ENCODE measurements at regions not wholly inside any gene's neighbourhood (a gene's known extent, or its start where the extent isn't known, plus 50 kb on each side); places are given as distances from the start of the nearest gene placed in this dataset.
A peak's percentile ranks its signal among the peaks of the same experiment; 100 is the strongest.
"Not testable (repeated sequence)": the region's sequence is repeated elsewhere in the genome, so short reads cannot be mapped to it uniquely, and the experiment has no call there.

DNA sequence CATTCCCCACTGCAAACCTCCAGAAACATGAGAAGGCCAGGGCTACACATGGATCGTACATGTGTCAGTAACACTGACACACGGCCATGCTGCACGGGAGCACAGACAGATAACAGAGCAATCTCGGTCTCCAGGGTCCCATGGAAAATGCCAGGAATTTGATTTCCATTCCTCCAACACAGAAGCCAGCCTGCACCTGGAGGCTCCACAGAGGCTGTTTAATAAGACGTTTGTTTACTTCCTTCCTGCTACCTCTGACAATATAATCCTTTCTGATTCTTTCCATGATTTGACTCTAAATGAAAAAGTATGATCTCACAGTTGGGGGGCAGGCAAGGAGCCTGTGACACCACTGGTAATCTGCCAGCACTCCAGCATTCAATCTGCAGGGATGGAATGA lies 210.9 kb upstream of the DDX18 start:
- Histone ChIP-seq H3K4me1 (ENCODE audit: control insufficient read depth, insufficient read depth, low read length) (no peaks in the 10 kb centered on the region), H3K27me3 (ENCODE audit: control insufficient read depth, insufficient read depth, low read length) (no peaks in the 10 kb centered on the region), H3K36me3 (ENCODE audit: control insufficient read depth, insufficient read depth, low read length) (no peaks in the 10 kb centered on the region), H3K4me3 (ENCODE audit: low read length) (no peak overlapping the region), H3K9me3 (ENCODE audit: control insufficient read depth, low read depth, low read length) (no peaks in the 10 kb centered on the region), H3K27ac (ENCODE audit: low read length) (no peak overlapping the region)
- WGBS (ENCODE audit: insufficient coverage, low lambda C conversion rate): no CpG with 5 or more reads among the region's 5 CpGs
- peak in 1 of 2 donors; percentile 8 for DNase-seq

- DNase-seq: no peak
- H3K9me3 ChIP-seq (ENCODE audit: control insufficient read depth, low read depth, low read length): no peaks in the 10 kb centered on the region
- H3K27me3 ChIP-seq (ENCODE audit: control insufficient read depth, insufficient read depth, low read length): no peaks in the 10 kb centered on the region
- no peak overlapping the region for H3K27ac ChIP-seq (ENCODE audit: low read length)
- no peaks in the 10 kb centered on the region for H3K4me1 ChIP-seq (ENCODE audit: control insufficient read depth, insufficient read depth, low read length)
- H3K36me3 ChIP-seq (ENCODE audit: control insufficient read depth, insufficient read depth, low read length): no peaks in the 10 kb centered on the region
- no peak overlapping the region for H3K4me3 ChIP-seq (ENCODE audit: low read length)
- WGBS (ENCODE audit: insufficient coverage, low lambda C conversion rate): no CpG with 5 or more reads among the region's 2 CpGs
Measured at GRCh38 chr2:117607202-117607601, 207.3 kb upstream of the DDX18 start.

GRCh38 chr2:117613101-117613500 lies 201.4 kb upstream of the DDX18 start:
- Histone ChIP-seq H3K9me3 (ENCODE audit: control insufficient read depth, low read depth, low read length) (no peaks in the 10 kb centered on the region), H3K4me1 (ENCODE audit: control insufficient read depth, insufficient read depth, low read length) (no peaks in the 10 kb centered on the region), H3K36me3 (ENCODE audit: control insufficient read depth, insufficient read depth, low read length) (no peaks in the 10 kb centered on the region), H3K27me3 (ENCODE audit: control insufficient read depth, insufficient read depth, low read length) (no peaks in the 10 kb centered on the region), H3K4me3 (ENCODE audit: low read length) (no peak overlapping the region), H3K27ac (ENCODE audit: low read length) (no peak overlapping the region)
- WGBS (ENCODE audit: insufficient coverage, low lambda C conversion rate): no CpG with 5 or more reads among the region's 5 CpGs
- DNase-seq: no peak

DNA sequence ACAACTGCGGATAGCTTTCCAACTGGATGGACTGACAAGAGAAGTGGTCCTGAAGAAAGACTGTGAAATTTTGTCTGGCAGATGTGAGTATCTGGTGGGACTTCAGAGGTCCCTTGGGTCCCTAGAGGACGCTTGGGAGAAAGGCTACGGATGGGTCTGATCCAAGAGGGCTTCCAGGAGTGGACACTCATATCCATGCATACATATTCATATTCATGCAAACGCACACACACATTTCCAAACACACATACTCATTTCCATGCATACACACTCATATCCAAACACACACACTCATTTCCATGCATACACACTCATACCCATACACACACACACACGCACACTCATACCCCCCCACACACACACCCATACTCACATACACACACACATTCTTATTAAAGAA lies 200.2 kb upstream of the DDX18 start:
- no CpG with 5 or more reads among the region's 5 CpGs for WGBS (ENCODE audit: insufficient coverage, low lambda C conversion rate)
- Histone ChIP-seq H3K4me3 (ENCODE audit: low read length) (no peak overlapping the region), H3K27ac (ENCODE audit: low read length) (no peak overlapping the region), H3K36me3 (ENCODE audit: control insufficient read depth, insufficient read depth, low read length) (no peaks in the 10 kb centered on the region), H3K4me1 (ENCODE audit: control insufficient read depth, insufficient read depth, low read length) (no peaks in the 10 kb centered on the region), H3K27me3 (ENCODE audit: control insufficient read depth, insufficient read depth, low read length) (no peaks in the 10 kb centered on the region), H3K9me3 (ENCODE audit: control insufficient read depth, low read depth, low read length) (no peaks in the 10 kb centered on the region)
- no peak for DNase-seq

GRCh38 chr2:117614823-117615534 lies 199.5 kb upstream of the DDX18 start:
- H3K27ac ChIP-seq (ENCODE audit: low read length): no peak overlapping the region
- DNase-seq: no peak
- H3K4me1 ChIP-seq (ENCODE audit: control insufficient read depth, insufficient read depth, low read length): no peaks in the 10 kb centered on the region
- no peak overlapping the region for H3K4me3 ChIP-seq (ENCODE audit: low read length)
- H3K36me3 ChIP-seq (ENCODE audit: control insufficient read depth, insufficient read depth, low read length): no peaks in the 10 kb centered on the region
- no CpG with 5 or more reads among the region's 1 CpG for WGBS (ENCODE audit: insufficient coverage, low lambda C conversion rate)
- no peaks in the 10 kb centered on the region for H3K27me3 ChIP-seq (ENCODE audit: control insufficient read depth, insufficient read depth, low read length)
- no peaks in the 10 kb centered on the region for H3K9me3 ChIP-seq (ENCODE audit: control insufficient read depth, low read depth, low read length)

DNA sequence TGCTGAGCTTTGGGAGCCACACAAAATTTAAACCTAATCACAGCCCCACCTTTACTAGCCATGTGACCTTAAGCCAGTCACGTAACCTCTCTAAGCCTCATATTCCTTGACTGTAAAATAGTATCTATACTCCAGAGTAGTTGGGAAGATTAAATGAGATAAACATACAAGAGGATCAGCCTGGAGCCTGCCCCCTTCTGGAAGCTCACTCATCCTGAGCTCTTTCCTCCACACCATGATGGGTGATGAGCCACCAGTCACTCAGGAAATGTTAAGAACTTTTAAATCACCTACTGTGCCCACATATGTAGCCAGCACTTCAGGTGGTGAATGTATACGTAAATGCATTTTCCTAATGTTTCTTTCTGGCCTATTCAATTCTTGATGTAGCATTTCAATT lies 195.9 kb upstream of the DDX18 start:
- H3K4me1 ChIP-seq (ENCODE audit: control insufficient read depth, insufficient read depth, low read length): no peaks in the 10 kb centered on the region
- WGBS (ENCODE audit: insufficient coverage, low lambda C conversion rate): 100% methylated on average over 1 of the region's 2 CpGs
- H3K27me3 ChIP-seq (ENCODE audit: control insufficient read depth, insufficient read depth, low read length): no peaks in the 10 kb centered on the region
- no peak for DNase-seq
- H3K4me3 ChIP-seq (ENCODE audit: low read length): no peak overlapping the region
- no peaks in the 10 kb centered on the region for H3K36me3 ChIP-seq (ENCODE audit: control insufficient read depth, insufficient read depth, low read length)
- no peaks in the 10 kb centered on the region for H3K9me3 ChIP-seq (ENCODE audit: control insufficient read depth, low read depth, low read length)
- no peak overlapping the region for H3K27ac ChIP-seq (ENCODE audit: low read length)

DNA sequence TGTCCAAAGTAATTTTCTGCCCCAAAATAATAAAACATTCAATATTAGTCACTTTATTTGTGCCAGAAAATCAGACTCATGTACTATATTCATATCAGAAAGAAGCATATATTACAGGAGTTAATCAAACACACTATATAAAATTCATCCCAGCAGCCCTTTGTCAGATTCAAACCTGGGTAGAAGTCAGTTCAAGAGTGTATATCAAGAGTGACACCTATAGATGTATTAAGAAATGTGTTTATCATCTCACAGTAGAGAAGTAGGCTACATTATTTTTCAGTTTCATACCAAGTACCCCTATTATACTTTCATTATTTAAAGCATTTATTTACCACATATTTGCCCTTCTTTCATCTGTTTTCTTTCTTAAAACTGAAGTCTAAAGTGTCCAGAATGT lies 193.2 kb upstream of the DDX18 start:
- Histone ChIP-seq H3K27ac (ENCODE audit: low read length) (no peak overlapping the region), H3K36me3 (ENCODE audit: control insufficient read depth, insufficient read depth, low read length) (no peaks in the 10 kb centered on the region), H3K4me1 (ENCODE audit: control insufficient read depth, insufficient read depth, low read length) (no peaks in the 10 kb centered on the region), H3K4me3 (ENCODE audit: low read length) (no peak overlapping the region), H3K27me3 (ENCODE audit: control insufficient read depth, insufficient read depth, low read length) (no peaks in the 10 kb centered on the region), H3K9me3 (ENCODE audit: control insufficient read depth, low read depth, low read length) (no peaks in the 10 kb centered on the region)
- no peak for DNase-seq

DNA sequence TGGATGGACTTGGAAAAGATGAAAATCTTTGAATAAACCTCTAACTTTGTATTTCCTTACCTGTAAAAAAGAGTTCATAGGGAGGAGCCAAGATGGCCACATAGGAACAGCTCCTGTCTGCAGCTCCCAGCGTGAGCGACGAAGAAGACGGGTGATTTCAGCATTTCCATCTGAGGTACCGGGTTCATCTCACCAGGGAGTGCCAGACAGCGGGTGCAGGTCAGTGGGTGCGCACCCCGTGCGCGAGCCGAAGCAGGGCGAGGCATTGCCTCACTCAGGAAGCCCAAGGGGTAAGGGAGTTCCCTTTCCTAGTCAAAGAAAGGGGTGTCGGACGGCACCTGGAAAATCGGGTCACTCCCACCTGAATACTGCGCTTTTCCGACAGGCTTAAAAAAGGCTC lies 191.3 kb upstream of the DDX18 start:
- H3K9me3 ChIP-seq (ENCODE audit: control insufficient read depth, low read depth, low read length); H3K4me1 ChIP-seq (ENCODE audit: control insufficient read depth, insufficient read depth, low read length); DNase-seq; H3K27me3 ChIP-seq (ENCODE audit: control insufficient read depth, insufficient read depth, low read length); H3K4me3 ChIP-seq (ENCODE audit: low read length); H3K27ac ChIP-seq (ENCODE audit: low read length); H3K36me3 ChIP-seq (ENCODE audit: control insufficient read depth, insufficient read depth, low read length): not testable (repeated sequence)
- WGBS (ENCODE audit: insufficient coverage, low lambda C conversion rate): no CpG with 5 or more reads among the region's 17 CpGs

DNA sequence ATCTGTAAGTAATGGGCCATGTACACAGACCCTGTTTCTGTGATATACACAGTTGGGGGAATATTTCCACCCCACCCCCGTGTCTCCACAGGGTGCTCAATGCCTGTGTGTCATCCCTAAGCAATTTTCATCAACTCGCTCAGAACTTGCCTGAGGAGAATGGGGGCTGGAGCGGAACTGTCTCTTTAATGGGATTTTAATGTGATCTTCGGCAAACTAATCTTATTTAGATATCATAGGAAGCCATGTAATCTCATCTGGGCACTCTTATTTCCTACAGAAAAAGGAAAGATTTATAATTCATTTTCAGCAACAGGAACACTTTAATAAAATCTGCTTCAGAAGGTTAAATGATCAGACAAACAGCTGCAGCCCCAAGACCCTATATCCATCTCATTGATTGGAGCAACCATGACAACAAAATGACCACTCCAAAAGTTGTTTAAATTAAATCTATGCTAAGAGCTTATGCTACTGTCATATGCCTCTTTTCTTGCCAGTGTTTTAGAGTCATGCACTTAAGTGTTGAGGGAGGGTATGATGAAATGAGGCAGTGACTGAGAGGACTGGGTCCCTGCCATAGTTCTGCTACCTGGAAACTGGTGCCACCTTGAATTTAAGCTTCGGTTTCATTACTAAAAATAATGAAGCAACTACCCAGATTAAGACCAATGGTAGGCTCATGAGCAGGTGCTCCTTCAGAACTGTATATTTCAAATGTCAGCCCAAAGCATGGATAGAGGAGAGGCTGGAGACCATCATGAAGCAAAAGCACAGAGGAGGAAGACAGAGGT lies 183.1 kb upstream of the DDX18 start:
- no CpG with 5 or more reads among the region's 5 CpGs for WGBS (ENCODE audit: insufficient coverage, low lambda C conversion rate)
- Histone ChIP-seq H3K36me3 (ENCODE audit: control insufficient read depth, insufficient read depth, low read length) (no peaks in the 10 kb centered on the region), H3K9me3 (ENCODE audit: control insufficient read depth, low read depth, low read length) (no peaks in the 10 kb centered on the region), H3K27me3 (ENCODE audit: control insufficient read depth, insufficient read depth, low read length) (no peaks in the 10 kb centered on the region), H3K4me3 (ENCODE audit: low read length) (no peak overlapping the region), H3K27ac (ENCODE audit: low read length) (no peak overlapping the region), H3K4me1 (ENCODE audit: control insufficient read depth, insufficient read depth, low read length) (no peaks in the 10 kb centered on the region)
- DNase-seq: no peak

DNA sequence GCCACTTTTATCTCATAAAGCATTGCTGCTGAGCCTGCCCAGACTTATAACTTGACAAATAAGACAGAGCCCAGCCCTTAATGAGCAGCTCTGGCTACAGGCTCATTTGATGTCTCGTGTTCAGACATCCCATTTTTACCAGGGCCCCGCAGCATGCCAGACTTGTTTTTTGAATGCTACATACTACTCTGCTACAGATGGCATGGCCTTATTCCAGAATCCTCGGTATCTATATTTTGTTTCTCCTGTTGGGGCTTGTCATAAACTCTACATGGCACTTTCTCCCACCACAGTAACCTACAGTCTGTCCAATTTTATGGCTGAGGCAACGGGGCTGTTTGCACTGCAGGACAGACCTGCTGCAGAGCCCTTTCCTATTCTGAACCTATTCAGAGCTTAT lies 179.0 kb upstream of the DDX18 start:
- Histone ChIP-seq H3K27me3 (ENCODE audit: control insufficient read depth, insufficient read depth, low read length) (no peaks in the 10 kb centered on the region), H3K27ac (ENCODE audit: low read length) (no peak overlapping the region), H3K9me3 (ENCODE audit: control insufficient read depth, low read depth, low read length) (no peaks in the 10 kb centered on the region), H3K4me1 (ENCODE audit: control insufficient read depth, insufficient read depth, low read length) (no peaks in the 10 kb centered on the region), H3K4me3 (ENCODE audit: low read length) (no peak overlapping the region), H3K36me3 (ENCODE audit: control insufficient read depth, insufficient read depth, low read length) (no peaks in the 10 kb centered on the region)
- DNase-seq: no peak
- WGBS (ENCODE audit: insufficient coverage, low lambda C conversion rate): no CpG with 5 or more reads among the region's 4 CpGs

GRCh38 chr2:117639401-117639800 lies 175.1 kb upstream of the DDX18 start:
- no peaks in the 10 kb centered on the region for H3K4me1 ChIP-seq (ENCODE audit: control insufficient read depth, insufficient read depth, low read length)
- no peaks in the 10 kb centered on the region for H3K9me3 ChIP-seq (ENCODE audit: control insufficient read depth, low read depth, low read length)
- no peak overlapping the region for H3K4me3 ChIP-seq (ENCODE audit: low read length)
- DNase-seq: no peak
- H3K27me3 ChIP-seq (ENCODE audit: control insufficient read depth, insufficient read depth, low read length): no peaks in the 10 kb centered on the region
- no peaks in the 10 kb centered on the region for H3K36me3 ChIP-seq (ENCODE audit: control insufficient read depth, insufficient read depth, low read length)
- WGBS (ENCODE audit: insufficient coverage, low lambda C conversion rate): no CpG with 5 or more reads among the region's 1 CpG
- no peak overlapping the region for H3K27ac ChIP-seq (ENCODE audit: low read length)

Data from large intestine (tissue), 3 donors.